Stimulated activated CD4-positive, alpha-beta T cell treated with anti-CD3 and anti-CD28 coated beads, Interleukin-2, amount 100 ng/mL, for 48 hours (primary cell): ENCODE measurements at regions not wholly inside any gene's neighbourhood (a gene's known extent, or its start where the extent isn't known, plus 50 kb on each side); places are given as distances from the start of the nearest gene placed in this dataset.
"Not testable (repeated sequence)": the region's sequence is repeated elsewhere in the genome, so short reads cannot be mapped to it uniquely, and the experiment has no call there.

Experiments
- DNase-seq, 2 donors: peaks; one replicate each; pipeline ENCODE4 v3.0.0-alpha.2; 2020

DNA sequence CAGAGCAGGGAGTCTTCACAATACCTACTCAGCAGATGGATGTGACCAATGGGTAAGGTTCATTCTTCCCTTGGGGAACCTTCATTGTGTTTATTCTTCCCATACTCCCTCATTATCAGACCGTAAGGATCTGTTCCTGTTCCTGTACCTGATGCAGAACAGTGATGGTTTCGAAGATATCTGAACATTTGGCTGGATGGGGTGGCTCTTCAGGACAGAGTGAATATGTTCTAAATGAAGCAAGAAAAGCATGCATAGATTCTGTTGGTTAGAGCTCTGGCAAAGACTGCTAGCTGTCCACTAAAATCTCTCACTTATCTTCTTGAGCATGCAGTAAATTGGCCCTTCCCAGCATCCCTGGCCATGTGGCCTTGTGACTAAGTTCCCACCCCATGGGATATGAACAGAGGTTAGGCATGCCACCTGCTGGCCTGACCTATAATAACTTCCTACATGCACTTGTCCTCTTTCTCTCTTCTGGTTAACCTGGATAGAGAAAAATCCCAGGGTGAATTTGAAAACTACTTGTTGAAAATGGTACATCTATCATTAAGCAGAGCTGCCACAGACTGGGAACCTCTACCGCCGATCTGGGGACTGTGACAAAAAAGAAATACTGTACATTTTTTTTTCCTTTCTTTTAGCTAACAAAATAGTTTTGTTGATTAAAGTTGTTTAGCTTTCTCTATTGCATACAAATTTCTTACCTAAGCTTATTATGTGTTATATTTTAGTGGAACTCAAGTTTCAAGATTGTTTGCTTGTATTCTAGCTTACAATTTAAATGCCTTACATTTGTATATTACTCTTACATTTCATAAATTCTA is 60.0 kb upstream of the BANK1 start:
- peak; percentile 30 to 37 for DNase-seq

DNA sequence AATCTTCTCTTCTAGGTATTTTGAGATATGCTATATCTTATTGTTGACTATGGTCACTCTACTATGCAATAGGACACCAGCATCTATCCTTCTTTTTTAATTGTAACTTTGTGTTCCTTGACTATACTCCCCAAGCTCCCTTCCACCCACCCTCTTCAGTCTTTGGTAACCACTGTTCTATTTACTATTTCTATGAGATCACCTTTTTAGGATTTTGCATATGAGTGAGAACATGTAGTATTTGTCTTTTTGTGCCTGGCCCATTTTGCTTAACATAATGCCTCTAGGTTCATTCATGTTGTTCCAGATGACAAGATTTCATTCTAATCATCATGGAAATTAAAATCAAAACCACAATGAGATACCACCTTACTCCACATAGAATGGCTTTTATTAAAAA is 63.3 kb upstream of the BANK1 start:
- no peak for DNase-seq

DNA sequence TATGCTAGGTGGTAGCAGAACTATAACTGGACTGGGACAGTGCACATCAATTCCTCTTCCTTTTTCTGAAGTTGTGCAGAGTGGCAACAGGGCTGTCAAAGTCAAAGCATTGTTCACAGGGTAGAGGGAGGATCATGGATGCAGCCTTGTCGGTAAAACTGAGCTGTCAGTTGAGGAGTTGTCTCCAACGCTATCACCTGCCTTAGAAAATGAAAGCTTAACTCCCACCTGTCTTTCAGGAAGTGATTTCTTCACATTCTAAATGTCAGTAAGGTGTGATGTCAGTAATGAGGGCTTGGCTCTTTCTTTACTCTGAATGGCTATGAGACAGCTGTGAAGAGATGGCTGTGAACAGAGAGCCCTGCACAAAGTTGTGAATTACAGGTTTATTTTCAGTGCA is 66.4 kb upstream of the BANK1 start:
- DNase-seq, result no peak

DNA sequence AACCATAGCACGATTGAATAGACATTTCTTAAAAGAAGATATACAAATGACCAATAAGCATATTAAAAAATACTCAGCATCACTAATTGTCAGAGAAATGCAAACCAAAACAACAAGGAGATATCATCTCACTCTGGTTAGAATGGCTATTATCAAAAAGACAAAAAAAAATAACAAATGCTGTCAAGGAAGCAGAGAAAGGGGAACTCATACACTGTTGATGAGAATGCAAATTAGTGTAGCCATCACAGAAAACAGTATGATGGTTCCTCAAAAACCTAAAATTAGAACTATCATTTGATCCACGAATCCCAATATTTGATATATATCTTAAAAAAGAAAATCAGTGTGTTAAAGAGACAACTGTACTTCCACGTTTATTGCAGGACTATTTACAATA is 71.7 kb upstream of the BANK1 start:
- DNase-seq, result no peak

DNA sequence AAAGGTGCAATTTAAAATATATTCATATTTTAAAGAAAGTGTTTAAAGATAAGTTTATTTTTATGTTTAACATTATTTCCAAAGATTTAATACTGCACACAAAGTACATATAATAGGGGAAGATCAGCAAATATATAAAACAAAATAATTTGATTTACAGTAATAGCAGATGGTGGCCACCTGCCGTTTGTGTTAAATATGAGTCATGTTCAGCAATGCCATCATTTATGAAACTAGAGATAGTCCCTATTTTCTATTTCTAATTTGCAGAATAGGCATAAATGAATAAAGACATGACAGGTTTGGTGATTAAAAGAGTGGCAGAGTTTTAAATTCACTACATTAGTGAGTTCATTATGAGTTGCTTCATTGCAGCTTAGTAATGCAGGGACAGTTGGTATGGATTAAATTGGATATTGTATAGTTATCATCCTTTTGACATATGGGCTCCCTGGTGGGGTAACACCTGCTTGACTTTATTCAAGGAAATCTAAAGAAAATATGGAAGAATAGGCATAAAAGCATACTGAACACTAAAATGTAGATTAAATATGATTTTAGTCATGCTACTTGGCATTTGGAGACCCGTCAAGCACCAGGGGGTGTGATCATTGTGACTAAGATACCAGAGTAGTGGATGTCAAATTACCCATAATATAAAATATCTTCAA is 78.8 kb upstream of the BANK1 start:
- DNase-seq, result no peak

DNA sequence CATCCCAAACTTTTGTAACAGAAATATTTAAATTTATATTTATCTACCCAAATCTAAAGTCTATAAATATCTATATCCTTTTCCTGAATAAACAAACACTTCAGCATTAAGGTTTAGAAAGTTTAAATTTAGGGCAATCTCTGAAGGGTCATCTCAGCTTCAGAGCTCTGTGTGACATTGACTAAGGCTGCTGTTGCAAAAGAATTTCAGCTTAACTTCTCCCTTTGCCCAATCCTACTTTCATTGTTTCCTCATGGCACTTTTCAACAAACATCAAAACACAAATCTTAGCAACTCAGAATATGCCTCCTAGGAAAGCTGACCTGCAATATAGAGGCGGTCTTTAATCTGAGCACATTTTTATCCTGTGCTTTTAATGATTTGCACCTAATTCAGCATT is 79.7 kb upstream of the BANK1 start:
- DNase-seq, result no peak

DNA sequence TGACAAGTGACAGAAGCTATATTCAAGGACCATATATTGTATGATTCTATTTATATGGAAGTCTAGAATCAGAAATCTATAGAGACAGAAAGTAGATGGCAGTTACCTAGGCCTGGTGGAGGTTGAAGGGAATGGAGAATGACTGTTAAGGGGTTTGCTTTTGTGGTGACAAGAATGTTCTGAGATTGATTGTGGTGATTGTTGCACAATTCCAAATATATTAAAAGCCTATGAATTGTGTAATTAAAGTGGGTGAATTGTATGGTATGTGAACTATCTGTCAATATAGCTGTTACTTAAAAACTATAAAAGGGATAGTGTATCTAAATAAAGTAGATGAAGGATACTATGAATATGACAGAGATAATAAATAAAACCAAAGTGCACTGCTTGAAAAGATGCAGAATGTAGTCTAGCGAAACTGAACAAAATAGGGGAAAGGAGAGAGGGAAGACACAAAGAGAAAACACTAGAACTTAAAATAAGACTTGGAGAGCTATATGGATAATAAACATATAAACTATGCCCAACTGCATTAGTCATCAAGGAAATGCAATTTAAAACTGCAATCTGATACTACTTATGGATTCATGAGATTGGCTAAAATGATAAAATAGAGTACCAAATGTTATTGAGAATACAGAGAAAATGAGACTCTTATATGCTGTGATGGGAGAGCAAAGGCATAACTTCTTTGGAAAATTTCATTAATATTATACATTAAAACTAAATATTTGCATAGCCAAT is 82.1 kb upstream of the BANK1 start:
- DNase-seq, result no peak

DNA sequence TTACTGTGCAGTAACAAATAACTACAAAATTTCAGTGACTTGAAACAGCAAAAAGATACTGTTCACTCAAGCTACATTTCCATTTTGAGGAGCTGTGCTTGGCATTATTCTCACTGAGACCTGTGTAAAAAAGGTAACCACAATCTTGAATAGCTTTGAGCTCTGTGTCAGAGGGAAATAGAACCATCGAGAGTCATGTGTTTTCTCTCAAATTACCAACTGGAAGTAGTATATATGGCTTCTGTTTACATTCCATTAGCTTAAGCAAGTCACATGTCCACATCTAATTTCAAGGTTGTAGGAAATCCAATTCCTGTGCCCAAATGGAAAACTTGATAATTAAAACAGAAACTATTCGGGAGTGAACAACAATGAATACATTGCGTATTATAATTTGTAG is 82.9 kb upstream of the BANK1 start:
- no peak for DNase-seq

DNA sequence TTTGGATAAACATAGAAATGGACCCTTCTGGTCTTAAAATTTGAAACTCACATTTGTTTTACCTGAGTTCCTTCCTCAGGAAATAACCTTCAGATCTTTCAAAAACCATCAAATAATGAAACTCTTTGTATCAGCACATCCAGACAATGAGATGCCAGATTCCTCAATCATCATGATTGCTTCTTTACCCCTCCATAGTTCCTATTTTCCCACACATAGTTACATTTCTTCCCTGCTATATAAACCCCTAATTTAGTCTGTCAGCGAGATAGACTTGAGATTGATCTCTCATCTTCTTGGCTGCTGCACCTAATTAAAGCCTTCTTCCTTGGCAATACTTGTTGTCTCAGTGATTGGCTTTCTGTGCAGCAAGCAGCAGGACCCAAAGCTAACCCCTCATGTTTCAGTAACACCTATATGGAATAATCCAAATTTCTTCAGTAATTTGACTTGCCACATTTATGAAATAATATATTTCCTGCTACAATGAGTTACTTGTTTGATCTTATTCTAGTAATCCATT is 83.9 kb upstream of the BANK1 start:
- no peak for DNase-seq

DNA sequence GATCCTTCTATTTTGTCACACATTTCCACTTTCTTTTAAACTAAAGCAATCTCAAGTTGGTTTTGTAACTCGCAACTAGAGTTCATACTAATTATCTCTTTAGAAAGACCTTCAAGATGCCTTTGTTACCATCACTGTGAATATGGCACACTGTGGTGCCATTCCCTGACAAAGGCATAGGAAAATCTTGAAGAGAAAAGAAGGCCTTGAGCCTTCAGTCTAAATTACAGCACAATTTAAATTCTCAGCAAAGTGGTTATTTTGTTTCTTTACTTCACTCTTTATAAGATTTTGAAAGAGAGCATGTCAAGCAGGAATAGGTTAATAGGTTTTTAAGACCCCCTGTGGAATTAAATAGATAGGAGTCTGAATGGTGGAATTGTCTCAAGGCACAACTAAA is 89.0 kb upstream of the BANK1 start:
- no peak for DNase-seq

DNA sequence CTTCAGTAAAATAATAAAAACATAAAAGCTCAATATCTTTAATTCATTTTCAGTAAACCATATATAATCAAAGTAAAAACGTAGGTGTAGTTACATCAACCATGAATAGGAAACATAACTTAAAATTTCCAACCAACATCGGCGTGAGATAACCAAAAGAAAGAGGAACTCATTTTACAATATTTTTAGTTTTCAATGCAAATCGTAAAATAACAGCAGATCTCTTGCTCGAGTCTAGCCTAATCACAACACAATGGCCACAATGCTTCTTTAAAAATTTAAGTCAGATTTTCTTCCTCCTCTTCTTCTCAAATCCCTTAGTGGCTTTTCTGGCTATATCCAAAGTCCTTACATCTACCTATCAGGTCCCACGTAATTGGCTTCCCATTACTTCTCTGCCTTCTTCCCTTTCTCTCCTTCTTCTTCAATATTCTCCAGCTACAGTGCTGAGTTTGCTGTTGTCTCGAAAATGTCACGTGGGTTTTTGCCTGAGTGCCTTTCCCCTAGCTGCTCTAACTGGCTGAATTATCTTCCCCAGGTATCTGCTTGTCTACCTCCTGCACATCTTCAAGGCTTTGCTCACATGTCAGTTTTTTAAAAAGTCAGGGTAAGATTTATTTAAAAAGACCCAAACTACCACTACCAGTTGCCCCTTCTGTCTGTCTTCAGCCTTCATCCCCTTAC is 90.9 kb upstream of the BANK1 start:
- DNase-seq, result no peak

DNA sequence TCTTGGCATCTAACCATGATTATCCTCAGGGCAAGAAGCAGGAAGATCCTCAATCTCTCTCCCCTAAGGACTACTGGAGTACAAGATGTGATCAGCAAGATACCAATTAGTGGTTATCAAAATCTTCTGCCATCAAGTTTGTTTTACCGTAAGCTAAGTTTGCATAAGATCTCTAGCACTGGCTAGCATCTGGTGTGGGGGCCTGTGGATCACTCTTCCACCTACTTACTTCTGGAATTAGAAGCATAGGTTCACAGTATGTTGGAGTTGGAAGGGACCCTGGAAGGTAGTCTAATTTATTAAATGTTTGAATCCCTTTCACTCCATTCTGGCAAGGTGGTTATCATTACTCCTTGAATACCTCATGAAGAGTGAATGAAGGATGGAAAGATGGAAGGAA is 93.3 kb upstream of the BANK1 start:
- no peak for DNase-seq

DNA sequence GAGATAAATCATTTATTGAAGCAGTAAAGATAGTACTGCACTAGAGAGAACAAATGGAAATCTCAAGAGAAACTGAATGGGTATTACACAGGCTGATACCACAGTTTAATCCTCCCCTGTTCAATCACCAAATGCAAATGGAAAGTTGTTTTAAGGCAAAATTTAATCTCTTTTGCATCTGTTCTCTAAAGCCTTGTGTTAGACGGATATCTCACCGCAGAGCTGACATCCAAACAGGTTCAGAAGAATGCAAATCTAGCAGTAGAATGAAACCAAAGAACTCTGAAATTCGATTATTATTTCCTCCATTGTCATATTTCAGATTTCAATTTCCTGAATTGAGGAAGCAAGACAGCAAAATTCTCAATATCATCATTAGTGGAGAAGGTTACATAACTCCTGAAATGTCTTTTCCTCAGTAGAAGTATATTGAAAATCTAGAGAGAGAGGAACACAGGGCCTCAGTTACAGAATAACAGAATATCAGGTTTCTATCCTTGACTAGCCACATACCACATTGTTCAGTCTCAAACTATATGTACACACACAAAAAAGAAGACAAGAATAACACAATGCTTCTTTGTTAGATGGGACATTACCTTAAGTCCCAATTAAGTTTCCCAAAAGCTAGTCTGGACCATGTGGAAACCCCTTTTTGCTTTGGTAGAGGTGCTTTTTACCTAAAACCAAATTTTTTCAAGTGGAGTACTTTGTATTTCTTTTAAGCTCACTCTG is 94.1 kb upstream of the BANK1 start:
- no peak for DNase-seq

DNA sequence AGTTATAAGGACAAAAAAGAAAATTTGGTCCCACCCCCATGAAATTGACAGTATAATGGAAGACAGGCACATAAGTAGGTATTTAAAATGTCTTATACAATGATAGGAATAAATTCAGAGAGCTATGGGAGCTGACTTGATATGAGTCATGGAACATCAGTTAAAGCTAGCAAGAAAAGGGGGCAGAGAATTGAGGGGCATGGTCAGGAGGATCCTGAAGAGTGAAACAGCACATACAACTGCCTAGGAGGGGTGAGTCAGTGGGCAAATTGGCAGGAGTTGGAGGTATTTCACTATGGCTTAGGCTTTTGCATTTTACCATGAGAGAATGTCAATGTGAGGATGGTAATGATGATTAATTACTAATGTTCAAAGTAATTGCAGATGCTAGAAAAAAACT is 95.4 kb upstream of the BANK1 start:
- DNase-seq, result no peak

DNA sequence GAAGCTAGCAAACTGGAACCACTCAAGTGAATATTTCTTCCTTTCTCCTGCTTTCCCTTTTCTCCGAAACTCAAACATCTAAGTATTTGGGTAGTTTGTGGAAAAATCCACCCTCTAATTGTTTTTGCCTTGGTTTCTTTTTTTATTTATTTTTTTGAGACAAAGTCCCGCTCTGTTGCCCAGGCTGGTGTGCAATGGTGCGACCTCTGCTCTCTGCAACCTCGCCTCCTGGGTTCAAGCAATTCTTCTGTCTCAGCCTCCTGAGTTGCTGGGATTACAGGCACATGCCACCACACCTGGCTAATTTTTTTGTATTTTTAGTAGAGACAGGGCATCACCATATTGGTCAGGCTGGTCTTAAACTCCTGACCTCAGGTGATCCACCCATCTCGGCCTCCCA is 96.1 kb upstream of the BANK1 start:
- DNase-seq, result not testable (repeated sequence)

DNA sequence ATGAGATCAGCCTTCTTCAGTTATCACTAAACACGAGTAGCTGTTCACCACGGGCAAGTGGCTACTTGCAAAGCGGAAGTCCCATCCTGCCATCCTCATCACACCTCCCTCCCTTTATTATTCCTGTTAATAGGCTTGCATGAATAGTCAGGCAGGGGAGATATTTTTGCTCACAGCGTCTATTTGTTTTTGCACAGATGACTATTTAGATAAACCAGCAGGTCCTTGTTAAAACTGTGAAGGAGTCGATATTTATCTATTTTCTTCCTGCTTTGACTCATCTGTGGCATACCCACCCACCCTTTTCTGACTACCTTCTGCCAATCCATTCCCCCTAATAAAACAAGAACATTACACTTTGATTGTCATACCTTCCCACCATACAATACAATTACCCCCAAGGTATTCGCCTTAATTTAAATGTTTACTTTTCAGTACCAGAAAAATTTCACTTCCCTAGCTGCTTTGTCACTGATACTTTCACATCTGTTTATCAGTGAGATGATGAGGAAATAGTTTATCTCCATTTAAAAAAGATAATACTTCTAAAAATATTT is 96.6 kb upstream of the BANK1 start:
- no peak for DNase-seq

DNA sequence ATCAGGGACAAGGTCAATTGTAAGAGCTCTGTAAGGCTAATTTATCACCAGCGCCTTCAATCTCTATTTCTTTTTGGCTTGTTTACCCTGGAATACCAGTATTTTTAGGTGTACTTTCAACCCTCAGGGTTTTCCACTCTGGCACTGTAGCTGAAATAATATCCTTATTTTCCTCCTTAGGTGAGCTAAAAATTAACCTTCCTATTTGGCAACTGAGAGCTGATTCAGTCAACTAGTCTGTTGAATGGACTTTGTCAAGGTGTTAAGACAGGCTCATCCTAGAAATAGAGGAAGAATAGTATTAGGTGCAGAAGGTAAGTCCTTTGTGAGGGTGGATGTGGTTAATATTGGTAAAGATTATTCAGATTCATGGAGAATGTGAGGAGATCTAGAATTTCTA is 101.3 kb upstream of the BANK1 start:
- no peak for DNase-seq

DNA sequence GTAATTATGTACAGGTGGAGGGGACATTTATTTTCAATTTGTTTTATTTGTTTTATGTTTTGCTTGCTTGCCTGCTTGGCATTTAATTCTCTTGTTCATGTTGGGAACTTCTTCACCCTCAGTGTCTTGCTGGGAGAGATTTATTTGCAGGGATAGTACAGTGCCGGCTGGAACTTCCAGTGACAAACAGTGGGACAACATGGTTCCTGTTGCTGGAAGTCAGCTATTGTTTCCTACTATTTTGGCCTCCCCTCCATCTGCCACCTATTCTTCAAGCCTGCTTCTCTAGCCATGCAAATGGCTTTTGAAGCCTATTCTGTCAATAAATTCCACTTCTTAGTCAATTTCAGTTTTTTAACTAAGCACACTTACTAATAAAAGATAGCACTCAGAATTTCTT is 105.4 kb upstream of the BANK1 start:
- no peak for DNase-seq

DNA sequence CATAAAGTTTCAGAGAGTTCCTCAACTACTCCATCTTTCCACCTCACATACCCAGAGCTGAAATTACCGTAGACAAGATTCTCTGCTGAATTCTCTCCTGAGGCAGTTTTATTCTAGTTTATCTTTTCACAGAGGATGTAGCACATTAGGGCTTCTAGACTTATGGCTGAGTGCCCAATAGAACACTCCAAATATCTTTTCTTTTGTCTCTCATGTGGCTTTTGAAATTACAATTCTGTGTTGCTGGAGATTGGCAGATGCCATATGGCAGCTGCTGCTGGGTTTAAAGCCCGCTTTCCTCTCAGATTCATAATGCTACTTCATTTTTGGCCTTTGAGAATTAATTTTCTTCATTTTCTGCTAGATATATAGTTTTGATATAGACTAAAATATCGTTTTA is 107.6 kb upstream of the BANK1 start:
- no peak for DNase-seq

DNA sequence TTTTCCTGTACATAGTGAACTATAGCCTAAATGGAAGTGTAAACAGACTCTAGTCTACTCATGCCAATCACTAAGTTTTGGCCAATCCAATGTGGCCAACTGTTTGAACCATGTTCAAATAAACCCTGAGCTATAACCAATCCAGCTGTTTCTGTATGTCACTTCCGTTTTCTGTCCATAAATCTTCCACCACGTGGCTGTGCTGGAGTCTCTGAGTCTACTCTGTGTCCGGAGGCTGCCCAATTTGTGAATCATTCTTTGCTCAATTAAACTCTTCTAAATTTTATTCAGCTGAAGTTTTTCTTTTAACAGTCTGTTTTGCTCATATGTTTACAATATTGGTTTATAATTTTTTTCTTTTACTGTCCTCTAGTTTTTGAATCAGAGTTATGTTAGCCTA is 112.3 kb upstream of the BANK1 start:
- DNase-seq, result no peak

DNA sequence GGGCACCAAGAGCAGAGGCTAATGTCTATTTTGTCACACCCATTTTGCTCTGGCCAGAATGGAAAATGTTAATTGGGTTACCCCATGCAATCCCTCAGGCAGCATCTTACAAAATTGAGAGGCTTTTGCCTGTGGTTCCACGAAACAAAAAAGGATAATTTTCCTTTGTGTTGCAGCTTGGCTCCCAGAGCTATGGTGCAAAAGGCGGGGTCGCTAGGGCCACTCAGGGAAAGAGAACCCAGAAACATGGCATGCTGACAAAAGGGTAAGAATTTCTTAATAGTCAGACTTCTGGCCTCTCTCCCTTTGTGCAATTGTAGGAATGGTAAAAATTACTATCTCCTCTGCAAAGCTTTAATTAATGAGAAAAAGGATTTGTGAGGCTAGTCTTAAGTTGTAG is 119.6 kb upstream of the BANK1 start:
- no peak for DNase-seq

DNA sequence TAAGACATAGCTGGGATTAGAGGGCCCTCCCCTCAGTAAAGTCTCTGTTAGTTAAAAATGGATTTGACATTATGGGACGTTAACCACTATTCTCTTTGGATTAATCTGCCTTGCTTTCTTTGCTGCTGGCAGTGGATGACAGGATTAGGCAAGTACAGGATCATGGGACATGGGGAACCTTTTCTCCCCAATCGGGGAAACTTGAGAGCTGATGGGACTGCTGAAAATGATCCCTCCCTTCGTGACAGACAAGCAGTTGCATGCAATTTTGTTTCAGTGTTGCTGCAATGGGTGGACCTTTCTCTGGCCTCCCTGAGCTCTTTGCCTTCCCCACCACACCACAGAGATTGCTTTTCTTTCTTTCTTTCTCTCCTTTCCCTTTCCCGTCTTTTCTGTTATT is 120.2 kb upstream of the BANK1 start:
- no peak for DNase-seq
